Peyer's patch (tissue), 4 donors: ENCODE measurements at regions not wholly inside any gene's neighbourhood (a gene's known extent, or its start where the extent isn't known, plus 50 kb on each side); places are given as distances from the start of the nearest gene placed in this dataset.

Experiments used
- POLR2A ChIP-seq, 2 donors: fragments of 450-650 bp; IDR thresholded peaks; one replicate each; pipeline ENCODE4 v1.5.1; 2017; ENCODE audit warnings: antibody characterized with exemption in 2 of 2, mild to moderate bottlenecking in 2 of 2, moderate library complexity in 2 of 2
- TF ChIP-seq, protein P1 (sequence below), 6 experiments: fragments of 450-650 bp in 4 of 6; fragments of 200-600 bp in 2 of 6; sonication (generic) in 1 of 6; IDR thresholded peaks; one replicate each; pipeline ENCODE4 v1.5.1; 2017 to 2019; ENCODE audit warnings: antibody characterized with exemption in 6 of 6, mild to moderate bottlenecking in 3 of 6, moderate library complexity in 1 of 6

GRCh38 chrX:20397587-20397986 lies 130.9 kb upstream of the RPS6KA3 start:
- no peak for TF ChIP-seq POLR2A (IDR thresholded peaks at IDR 0.05)
- TF ChIP-seq, protein P1, sequence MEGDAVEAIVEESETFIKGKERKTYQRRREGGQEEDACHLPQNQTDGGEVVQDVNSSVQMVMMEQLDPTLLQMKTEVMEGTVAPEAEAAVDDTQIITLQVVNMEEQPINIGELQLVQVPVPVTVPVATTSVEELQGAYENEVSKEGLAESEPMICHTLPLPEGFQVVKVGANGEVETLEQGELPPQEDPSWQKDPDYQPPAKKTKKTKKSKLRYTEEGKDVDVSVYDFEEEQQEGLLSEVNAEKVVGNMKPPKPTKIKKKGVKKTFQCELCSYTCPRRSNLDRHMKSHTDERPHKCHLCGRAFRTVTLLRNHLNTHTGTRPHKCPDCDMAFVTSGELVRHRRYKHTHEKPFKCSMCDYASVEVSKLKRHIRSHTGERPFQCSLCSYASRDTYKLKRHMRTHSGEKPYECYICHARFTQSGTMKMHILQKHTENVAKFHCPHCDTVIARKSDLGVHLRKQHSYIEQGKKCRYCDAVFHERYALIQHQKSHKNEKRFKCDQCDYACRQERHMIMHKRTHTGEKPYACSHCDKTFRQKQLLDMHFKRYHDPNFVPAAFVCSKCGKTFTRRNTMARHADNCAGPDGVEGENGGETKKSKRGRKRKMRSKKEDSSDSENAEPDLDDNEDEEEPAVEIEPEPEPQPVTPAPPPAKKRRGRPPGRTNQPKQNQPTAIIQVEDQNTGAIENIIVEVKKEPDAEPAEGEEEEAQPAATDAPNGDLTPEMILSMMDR (IDR thresholded peaks at IDR 0.05): peak in 1 of 6 experiments; percentile 4
